22Rv1 (cell line): ENCODE measurements at regions not wholly inside any gene's neighbourhood (a gene's known extent, or its start where the extent isn't known, plus 50 kb on each side); places are given as distances from the start of the nearest gene placed in this dataset.

Experiments
- ZFX ChIP-seq: fragments of 450-650 bp; IDR thresholded peaks from 2 replicates; pipeline ENCODE4 v1.6.1; 2017; ENCODE audit warnings: antibody characterized with exemption, borderline replicate concordance
- TF ChIP-seq, protein P1 (sequence below): fragments of 450-650 bp; IDR thresholded peaks from 2 replicates; pipeline ENCODE4 v1.5.1; 2017; ENCODE audit warnings: mild to moderate bottlenecking

DNA sequence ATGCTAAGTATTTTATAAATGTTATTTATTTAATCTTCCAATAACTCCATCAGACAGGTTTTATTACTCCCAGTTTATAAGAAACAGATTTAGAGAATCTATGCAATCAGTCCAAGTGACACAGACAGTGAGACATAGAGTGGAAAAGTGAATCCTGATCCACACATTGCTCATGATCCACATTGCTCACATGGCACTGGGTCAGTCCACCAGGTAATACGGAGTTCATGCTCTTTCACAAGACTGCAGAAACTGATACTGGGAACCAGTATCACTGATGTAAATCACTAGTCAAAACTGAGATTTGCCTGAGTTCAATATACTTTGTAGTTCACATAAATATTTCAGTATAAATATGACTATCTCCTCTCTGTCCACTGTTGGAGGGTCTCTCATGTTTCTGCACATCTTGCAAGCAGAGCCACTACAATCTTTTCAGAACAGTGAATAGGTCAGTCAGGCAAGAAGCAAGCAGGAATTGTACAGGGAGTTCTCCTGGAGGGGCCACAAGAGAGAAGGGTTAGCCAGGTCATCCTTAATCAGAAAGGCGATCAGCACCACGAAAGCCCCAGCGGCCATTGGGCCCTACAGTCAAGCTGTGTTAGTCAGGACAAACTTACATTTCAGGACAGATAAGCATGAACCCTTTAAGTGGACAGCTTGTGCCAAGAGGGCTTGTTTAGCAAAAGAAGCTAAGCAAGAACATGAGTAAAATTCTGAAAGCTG is 275.4 kb upstream of the NR5A2 start:
- TF ChIP-seq, protein P1, sequence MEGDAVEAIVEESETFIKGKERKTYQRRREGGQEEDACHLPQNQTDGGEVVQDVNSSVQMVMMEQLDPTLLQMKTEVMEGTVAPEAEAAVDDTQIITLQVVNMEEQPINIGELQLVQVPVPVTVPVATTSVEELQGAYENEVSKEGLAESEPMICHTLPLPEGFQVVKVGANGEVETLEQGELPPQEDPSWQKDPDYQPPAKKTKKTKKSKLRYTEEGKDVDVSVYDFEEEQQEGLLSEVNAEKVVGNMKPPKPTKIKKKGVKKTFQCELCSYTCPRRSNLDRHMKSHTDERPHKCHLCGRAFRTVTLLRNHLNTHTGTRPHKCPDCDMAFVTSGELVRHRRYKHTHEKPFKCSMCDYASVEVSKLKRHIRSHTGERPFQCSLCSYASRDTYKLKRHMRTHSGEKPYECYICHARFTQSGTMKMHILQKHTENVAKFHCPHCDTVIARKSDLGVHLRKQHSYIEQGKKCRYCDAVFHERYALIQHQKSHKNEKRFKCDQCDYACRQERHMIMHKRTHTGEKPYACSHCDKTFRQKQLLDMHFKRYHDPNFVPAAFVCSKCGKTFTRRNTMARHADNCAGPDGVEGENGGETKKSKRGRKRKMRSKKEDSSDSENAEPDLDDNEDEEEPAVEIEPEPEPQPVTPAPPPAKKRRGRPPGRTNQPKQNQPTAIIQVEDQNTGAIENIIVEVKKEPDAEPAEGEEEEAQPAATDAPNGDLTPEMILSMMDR, result no peak
- TF ChIP-seq ZFX, result no peak
